ENCODE measurements at regions not wholly inside any gene's neighbourhood (a gene's known extent, or its start where the extent isn't known, plus 50 kb on each side); places are given as distances from the start of the nearest gene placed in this dataset.

DNA sequence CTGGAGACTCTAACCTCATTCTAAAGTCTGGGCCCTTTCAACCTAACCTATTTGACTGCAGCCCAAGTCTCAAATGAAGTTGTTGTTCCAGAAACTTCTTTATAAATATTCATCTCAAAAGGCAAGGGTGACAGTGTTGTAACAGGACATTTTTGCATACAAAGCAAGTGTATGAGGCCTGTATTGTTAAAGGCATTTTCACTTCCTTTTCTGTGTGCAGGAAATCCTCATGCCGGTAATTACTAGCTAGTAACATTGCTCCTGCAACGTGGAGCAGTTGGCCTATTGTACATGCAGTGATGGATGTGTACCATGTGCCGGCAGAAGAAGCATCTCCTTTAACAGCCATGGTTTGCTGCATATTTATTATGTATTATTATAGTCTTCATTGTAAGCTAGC is 156.5 kb upstream of the RMST start:
- no peaks in the 10 kb centered on the region for H3F3A ChIP-seq (replicated peaks; ENCODE audit: insufficient read depth)
- no peak overlapping the region for H3K9ac ChIP-seq
- no peaks in the 10 kb centered on the region for H3K36me3 ChIP-seq (replicated peaks in 1 of 2; ENCODE audit: control insufficient read depth in 1 of 2, insufficient read depth in 2 of 2, low read length in 1 of 2)
- POLR2A ChIA-PET, result interaction anchor here (0.6 kb wide), 1 partner anchor 316 kb away, joined by 5 read pairs; no protein-coding TSS in a partner anchor
- peaks cover 0 to 9% of the 10 kb centered on the region in 2 experiments; a peak in 2 of 4 replicates for H3K4me1 ChIP-seq (ENCODE audit: control insufficient read depth in 1 of 2, insufficient read depth in 2 of 2, low read depth in 1 of 2, low read length in 1 of 2)
- no peak overlapping the region for H3K27ac ChIP-seq (ENCODE audit: low read depth in 2 of 2, low read length in 1 of 2)
- CTCF ChIA-PET, result interaction anchor here (1.2 to 5.6 kb wide), 4 partner anchors 18 to 316 kb away, joined by 3 to 54 read pairs (median 4); no protein-coding TSS in a partner anchor
- WGBS (ENCODE audit: low lambda C conversion rate), result 46% methylated on average over 3 of the region's 3 CpGs
- no peak overlapping the region for H3K4me2 ChIP-seq
- H4K20me1 ChIP-seq (ENCODE audit: insufficient read depth), result no peaks in the 10 kb centered on the region
- no peaks in the 10 kb centered on the region for H3K79me2 ChIP-seq (ENCODE audit: insufficient read depth)
- TF ChIP-seq RCOR1 (IDR thresholded peaks at IDR 0.05; ENCODE audit: low read length), result no peak
- TF ChIP-seq RFX5 (IDR thresholded peaks at IDR 0.05; ENCODE audit: low read length), result no peak
- no peak for TF ChIP-seq RAD21 (IDR thresholded peaks at IDR 0.05; ENCODE audit: low read length)
- no peak for TF ChIP-seq EZH2phosphoT487 (IDR thresholded peaks at IDR 0.05; ENCODE audit: borderline replicate concordance, low read depth)
- no peak for DNase-seq
- no peaks in the 10 kb centered on the region for H3K9me3 ChIP-seq
- no peak overlapping the region for H3K4me3 ChIP-seq (ENCODE audit: low read depth in 2 of 2, low read length in 1 of 2)
- no peaks in the 10 kb centered on the region for H3K27me3 ChIP-seq (ENCODE audit: insufficient read depth)
- H3K9me2 ChIP-seq, result no peaks in the 10 kb centered on the region
- H2AFZ ChIP-seq (ENCODE audit: low read depth), result no peak overlapping the region

DNA sequence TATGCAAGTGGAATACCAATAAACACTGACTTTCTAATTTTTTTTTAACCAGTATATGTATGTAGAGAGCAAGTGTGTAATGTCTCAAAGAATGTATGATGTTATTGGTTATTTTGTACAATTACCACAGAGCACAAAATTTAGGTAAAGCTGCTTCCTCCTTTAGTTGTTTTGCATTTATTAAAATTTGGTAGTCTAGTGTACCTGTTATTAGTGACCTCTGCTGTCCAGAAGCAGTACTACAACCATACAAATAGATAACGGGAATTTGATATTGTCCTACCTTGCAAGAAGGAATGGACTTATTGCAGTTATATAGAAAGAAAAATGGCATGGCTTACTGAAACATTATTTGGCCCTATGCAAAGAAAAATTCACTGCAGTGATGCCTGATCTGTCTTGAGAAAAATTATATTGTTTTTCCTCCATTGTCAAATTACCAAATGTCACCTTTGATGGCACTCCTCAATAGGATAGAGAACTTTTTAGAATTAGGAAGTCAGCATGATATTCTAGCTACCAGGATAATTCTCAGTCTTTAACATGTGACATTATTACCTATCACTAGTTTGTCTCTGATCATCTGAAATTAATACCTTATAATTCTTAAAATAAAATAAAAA is 153.9 kb upstream of the RMST start:
- WGBS (ENCODE audit: low lambda C conversion rate), result 3% methylated on average over 1 of the region's 1 CpG
- ChIA-PET POLR2A (no interaction called here), CTCF (interaction anchor here (0.6 to 5.6 kb wide), 24 partner anchors 9 to 729 kb away, joined by 3 to 54 read pairs (median 4); no protein-coding TSS in a partner anchor)

More for the DNA sequence above, 153.9 kb upstream of the RMST start:
- Histone ChIP-seq H4K20me1 (ENCODE audit: insufficient read depth) (no peaks in the 10 kb centered on the region), H3K36me3 (replicated peaks in 1 of 2; ENCODE audit: control insufficient read depth in 1 of 2, insufficient read depth in 2 of 2, low read length in 1 of 2) (no peaks in the 10 kb centered on the region), H3K4me2 (no peak overlapping the region), H3K27me3 (ENCODE audit: insufficient read depth) (no peaks in the 10 kb centered on the region), H3K9me2 (no peaks in the 10 kb centered on the region), H3K79me2 (ENCODE audit: insufficient read depth) (no peaks in the 10 kb centered on the region), H3F3A (replicated peaks; ENCODE audit: insufficient read depth) (no peaks in the 10 kb centered on the region), H3K4me3 (ENCODE audit: low read depth in 2 of 2, low read length in 1 of 2) (no peak overlapping the region), H3K9me3 (no peaks in the 10 kb centered on the region), H2AFZ (ENCODE audit: low read depth) (no peak overlapping the region), H3K9ac (no peak overlapping the region), H3K4me1 (ENCODE audit: control insufficient read depth in 1 of 2, insufficient read depth in 2 of 2, low read depth in 1 of 2, low read length in 1 of 2) (peaks cover 0 to 7% of the 10 kb centered on the region in 2 experiments; a peak in 2 of 4 replicates), H3K27ac (ENCODE audit: low read depth in 2 of 2, low read length in 1 of 2) (no peak overlapping the region)
- TF ChIP-seq GABPA (IDR thresholded peaks at IDR 0.05; ENCODE audit: low read depth) (no peak), POLR2AphosphoS5 (IDR thresholded peaks at IDR 0.05; ENCODE audit: low read depth, low read length) (no peak), CHD2 (IDR thresholded peaks at IDR 0.05; ENCODE audit: low read length, partially characterized antibody) (no peak), SIN3A (IDR thresholded peaks at IDR 0.05; ENCODE audit: borderline replicate concordance, low read depth, low read length) (no peak), RAD21 (IDR thresholded peaks at IDR 0.05; ENCODE audit: low read length) (peak; percentile 70), TAF1 (IDR thresholded peaks at IDR 0.05; ENCODE audit: borderline replicate concordance, low read depth, low read length) (no peak), FOXJ3 (CRISPR knock-in tag; IDR thresholded peaks at IDR 0.05) (no peak), RXRA (IDR thresholded peaks at IDR 0.05; ENCODE audit: borderline replicate concordance, low read depth) (no peak), SMC3 (IDR thresholded peaks at IDR 0.05; ENCODE audit: low read depth, low read length) (peak; percentile 61), YY1 (IDR thresholded peaks at IDR 0.05; ENCODE audit: low read depth) (no peak)
- TF ChIP-seq, protein P1, sequence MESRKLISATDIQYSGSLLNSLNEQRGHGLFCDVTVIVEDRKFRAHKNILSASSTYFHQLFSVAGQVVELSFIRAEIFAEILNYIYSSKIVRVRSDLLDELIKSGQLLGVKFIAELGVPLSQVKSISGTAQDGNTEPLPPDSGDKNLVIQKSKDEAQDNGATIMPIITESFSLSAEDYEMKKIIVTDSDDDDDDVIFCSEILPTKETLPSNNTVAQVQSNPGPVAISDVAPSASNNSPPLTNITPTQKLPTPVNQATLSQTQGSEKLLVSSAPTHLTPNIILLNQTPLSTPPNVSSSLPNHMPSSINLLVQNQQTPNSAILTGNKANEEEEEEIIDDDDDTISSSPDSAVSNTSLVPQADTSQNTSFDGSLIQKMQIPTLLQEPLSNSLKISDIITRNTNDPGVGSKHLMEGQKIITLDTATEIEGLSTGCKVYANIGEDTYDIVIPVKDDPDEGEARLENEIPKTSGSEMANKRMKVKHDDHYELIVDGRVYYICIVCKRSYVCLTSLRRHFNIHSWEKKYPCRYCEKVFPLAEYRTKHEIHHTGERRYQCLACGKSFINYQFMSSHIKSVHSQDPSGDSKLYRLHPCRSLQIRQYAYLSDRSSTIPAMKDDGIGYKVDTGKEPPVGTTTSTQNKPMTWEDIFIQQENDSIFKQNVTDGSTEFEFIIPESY (IDR thresholded peaks at IDR 0.05; ENCODE audit: borderline replicate concordance, low read depth), result no peak
- TF ChIP-seq, protein P2, sequence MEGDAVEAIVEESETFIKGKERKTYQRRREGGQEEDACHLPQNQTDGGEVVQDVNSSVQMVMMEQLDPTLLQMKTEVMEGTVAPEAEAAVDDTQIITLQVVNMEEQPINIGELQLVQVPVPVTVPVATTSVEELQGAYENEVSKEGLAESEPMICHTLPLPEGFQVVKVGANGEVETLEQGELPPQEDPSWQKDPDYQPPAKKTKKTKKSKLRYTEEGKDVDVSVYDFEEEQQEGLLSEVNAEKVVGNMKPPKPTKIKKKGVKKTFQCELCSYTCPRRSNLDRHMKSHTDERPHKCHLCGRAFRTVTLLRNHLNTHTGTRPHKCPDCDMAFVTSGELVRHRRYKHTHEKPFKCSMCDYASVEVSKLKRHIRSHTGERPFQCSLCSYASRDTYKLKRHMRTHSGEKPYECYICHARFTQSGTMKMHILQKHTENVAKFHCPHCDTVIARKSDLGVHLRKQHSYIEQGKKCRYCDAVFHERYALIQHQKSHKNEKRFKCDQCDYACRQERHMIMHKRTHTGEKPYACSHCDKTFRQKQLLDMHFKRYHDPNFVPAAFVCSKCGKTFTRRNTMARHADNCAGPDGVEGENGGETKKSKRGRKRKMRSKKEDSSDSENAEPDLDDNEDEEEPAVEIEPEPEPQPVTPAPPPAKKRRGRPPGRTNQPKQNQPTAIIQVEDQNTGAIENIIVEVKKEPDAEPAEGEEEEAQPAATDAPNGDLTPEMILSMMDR (IDR thresholded peaks at IDR 0.05), result peak; percentile 75
- TF ChIP-seq, protein P3, sequence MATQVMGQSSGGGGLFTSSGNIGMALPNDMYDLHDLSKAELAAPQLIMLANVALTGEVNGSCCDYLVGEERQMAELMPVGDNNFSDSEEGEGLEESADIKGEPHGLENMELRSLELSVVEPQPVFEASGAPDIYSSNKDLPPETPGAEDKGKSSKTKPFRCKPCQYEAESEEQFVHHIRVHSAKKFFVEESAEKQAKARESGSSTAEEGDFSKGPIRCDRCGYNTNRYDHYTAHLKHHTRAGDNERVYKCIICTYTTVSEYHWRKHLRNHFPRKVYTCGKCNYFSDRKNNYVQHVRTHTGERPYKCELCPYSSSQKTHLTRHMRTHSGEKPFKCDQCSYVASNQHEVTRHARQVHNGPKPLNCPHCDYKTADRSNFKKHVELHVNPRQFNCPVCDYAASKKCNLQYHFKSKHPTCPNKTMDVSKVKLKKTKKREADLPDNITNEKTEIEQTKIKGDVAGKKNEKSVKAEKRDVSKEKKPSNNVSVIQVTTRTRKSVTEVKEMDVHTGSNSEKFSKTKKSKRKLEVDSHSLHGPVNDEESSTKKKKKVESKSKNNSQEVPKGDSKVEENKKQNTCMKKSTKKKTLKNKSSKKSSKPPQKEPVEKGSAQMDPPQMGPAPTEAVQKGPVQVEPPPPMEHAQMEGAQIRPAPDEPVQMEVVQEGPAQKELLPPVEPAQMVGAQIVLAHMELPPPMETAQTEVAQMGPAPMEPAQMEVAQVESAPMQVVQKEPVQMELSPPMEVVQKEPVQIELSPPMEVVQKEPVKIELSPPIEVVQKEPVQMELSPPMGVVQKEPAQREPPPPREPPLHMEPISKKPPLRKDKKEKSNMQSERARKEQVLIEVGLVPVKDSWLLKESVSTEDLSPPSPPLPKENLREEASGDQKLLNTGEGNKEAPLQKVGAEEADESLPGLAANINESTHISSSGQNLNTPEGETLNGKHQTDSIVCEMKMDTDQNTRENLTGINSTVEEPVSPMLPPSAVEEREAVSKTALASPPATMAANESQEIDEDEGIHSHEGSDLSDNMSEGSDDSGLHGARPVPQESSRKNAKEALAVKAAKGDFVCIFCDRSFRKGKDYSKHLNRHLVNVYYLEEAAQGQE (IDR thresholded peaks at IDR 0.05; ENCODE audit: low read depth, low read length), result no peak
- no peak for DNase-seq
